ENCODE measurements at regions not wholly inside any gene's neighbourhood (a gene's known extent, or its start where the extent isn't known, plus 50 kb on each side); places are given as distances from the start of the nearest gene placed in this dataset.

DNA sequence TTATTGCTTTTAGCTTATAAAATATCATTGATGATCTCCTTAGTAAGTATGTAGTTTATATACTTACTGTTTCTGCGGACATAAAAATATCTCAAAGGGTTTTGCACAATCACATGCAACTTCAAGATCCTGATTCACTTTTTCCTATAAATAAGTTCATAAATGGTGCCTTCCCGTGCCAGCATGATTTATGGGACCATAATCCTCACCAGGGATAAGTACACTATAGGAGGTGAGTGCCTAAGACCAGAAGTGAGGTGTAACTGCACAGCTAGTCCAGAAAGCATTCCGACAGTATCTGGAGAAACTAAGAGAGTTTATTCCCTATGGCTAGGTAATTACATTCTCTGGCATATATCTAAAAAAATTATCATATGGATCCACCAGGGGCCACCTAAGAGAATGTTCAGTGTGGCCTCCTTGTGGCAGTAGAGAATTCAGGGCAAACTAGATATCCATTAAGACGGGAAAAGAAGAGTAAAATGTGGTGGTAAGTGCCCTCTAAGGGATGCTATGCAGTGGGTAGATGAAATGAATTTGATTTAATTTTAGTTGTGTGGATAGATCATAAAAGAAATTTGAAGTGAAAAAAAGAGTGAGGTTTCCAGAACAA, 402.5 kb upstream of the SLC24A2 start:
- TF ChIP-seq, protein P1, sequence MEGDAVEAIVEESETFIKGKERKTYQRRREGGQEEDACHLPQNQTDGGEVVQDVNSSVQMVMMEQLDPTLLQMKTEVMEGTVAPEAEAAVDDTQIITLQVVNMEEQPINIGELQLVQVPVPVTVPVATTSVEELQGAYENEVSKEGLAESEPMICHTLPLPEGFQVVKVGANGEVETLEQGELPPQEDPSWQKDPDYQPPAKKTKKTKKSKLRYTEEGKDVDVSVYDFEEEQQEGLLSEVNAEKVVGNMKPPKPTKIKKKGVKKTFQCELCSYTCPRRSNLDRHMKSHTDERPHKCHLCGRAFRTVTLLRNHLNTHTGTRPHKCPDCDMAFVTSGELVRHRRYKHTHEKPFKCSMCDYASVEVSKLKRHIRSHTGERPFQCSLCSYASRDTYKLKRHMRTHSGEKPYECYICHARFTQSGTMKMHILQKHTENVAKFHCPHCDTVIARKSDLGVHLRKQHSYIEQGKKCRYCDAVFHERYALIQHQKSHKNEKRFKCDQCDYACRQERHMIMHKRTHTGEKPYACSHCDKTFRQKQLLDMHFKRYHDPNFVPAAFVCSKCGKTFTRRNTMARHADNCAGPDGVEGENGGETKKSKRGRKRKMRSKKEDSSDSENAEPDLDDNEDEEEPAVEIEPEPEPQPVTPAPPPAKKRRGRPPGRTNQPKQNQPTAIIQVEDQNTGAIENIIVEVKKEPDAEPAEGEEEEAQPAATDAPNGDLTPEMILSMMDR (IDR thresholded peaks at IDR 0.05 in 8 of 11, conservative IDR thresholded peaks at IDR 0.05 in 3 of 11) = no peak
- no peak for TF ChIP-seq POLR2A (IDR thresholded peaks at IDR 0.05)

Measured in spleen (tissue), 7 donors.